Peyer's patch (tissue), 4 donors: ENCODE measurements at regions not wholly inside any gene's neighbourhood (a gene's known extent, or its start where the extent isn't known, plus 50 kb on each side); places are given as distances from the start of the nearest gene placed in this dataset.
"Not testable (repeated sequence)": the region's sequence is repeated elsewhere in the genome, so short reads cannot be mapped to it uniquely, and the experiment has no call there.

ENCODE experiments used
- DNase-seq, 3 donors: peaks; one replicate each; pipeline ENCODE4 v3.0.0-alpha.2; 2017 to 2019
- H3K27ac ChIP-seq, 4 donors: fragments of 200-600 bp; sonication (generic); one replicate each; pipeline ENCODE4 v1.5.1; 2016 to 2019
- H3K27me3 ChIP-seq, 2 donors: fragments of 200-600 bp; sonication (generic); one replicate each; pipeline ENCODE4 v1.5.1; 2019
- H3K36me3 ChIP-seq, 3 donors: fragments of 200-600 bp; sonication (generic); one replicate each; pipeline ENCODE4 v1.5.1; 2016 to 2019
- H3K4me1 ChIP-seq, 4 donors: fragments of 200-600 bp; sonication (generic); one replicate each; pipeline ENCODE4 v1.5.1; 2016 to 2019
- H3K4me3 ChIP-seq, 4 donors: fragments of 200-600 bp; sonication (generic); 1 replicate in 3 of 4; 2 replicates in 1 of 4; pipeline ENCODE4 v1.5.1; 2016 to 2019; ENCODE audit warnings: mild to moderate bottlenecking in 1 of 4
- H3K9me3 ChIP-seq, 4 donors: fragments of 200-600 bp; sonication (generic); one replicate each; pipeline ENCODE4 v1.5.1; 2016 to 2019; ENCODE audit warnings: mild to moderate bottlenecking in 1 of 4
- CTCF ChIP-seq, 6 experiments: fragments of 450-650 bp in 4 of 6; fragments of 200-600 bp in 2 of 6; sonication (generic) in 1 of 6; IDR thresholded peaks; one replicate each; pipeline ENCODE4 v1.5.1; 2017 to 2019; ENCODE audit warnings: antibody characterized with exemption in 6 of 6, mild to moderate bottlenecking in 3 of 6, moderate library complexity in 1 of 6
- POLR2A ChIP-seq, 2 donors: fragments of 450-650 bp; IDR thresholded peaks; one replicate each; pipeline ENCODE4 v1.5.1; 2017; ENCODE audit warnings: antibody characterized with exemption in 2 of 2, mild to moderate bottlenecking in 2 of 2, moderate library complexity in 2 of 2

- Histone ChIP-seq H3K4me3 (no peak overlapping the region), H3K9me3 (no peaks in the 10 kb centered on the region), H3K27me3 (no peaks in the 10 kb centered on the region), H3K27ac (no peak overlapping the region), H3K4me1 (no peaks in the 10 kb centered on the region), H3K36me3 (no peaks in the 10 kb centered on the region)
- no peak for DNase-seq
- TF ChIP-seq POLR2A (IDR thresholded peaks at IDR 0.05) (no peak), CTCF (IDR thresholded peaks at IDR 0.05) (no peak)
These were observed 378.7 kb upstream of the ATP11B start for GRCh38 chr3:182414586-182414985.

GRCh38 chr3:182420741-182421140 lies 372.6 kb upstream of the ATP11B start:
- no peak for DNase-seq
- no peaks in the 10 kb centered on the region for H3K4me1 ChIP-seq
- H3K27me3 ChIP-seq: no peaks in the 10 kb centered on the region
- no peak overlapping the region for H3K27ac ChIP-seq
- TF ChIP-seq CTCF (IDR thresholded peaks at IDR 0.05) (no peak), POLR2A (IDR thresholded peaks at IDR 0.05) (no peak)
- H3K9me3 ChIP-seq: no peaks in the 10 kb centered on the region
- H3K36me3 ChIP-seq: no peaks in the 10 kb centered on the region
- no peak overlapping the region for H3K4me3 ChIP-seq

GRCh38 chr3:182424006-182424405 lies 369.3 kb upstream of the ATP11B start:
- Histone ChIP-seq H3K36me3 (no peaks in the 10 kb centered on the region), H3K4me1 (no peaks in the 10 kb centered on the region), H3K9me3 (no peaks in the 10 kb centered on the region), H3K27ac (no peak overlapping the region), H3K27me3 (no peaks in the 10 kb centered on the region), H3K4me3 (no peak overlapping the region)
- TF ChIP-seq CTCF (IDR thresholded peaks at IDR 0.05) (no peak), POLR2A (IDR thresholded peaks at IDR 0.05) (no peak)
- DNase-seq: no peak

- DNase-seq, H3K27me3 ChIP-seq, H3K4me3 ChIP-seq, H3K36me3 ChIP-seq, H3K4me1 ChIP-seq, H3K9me3 ChIP-seq, H3K27ac ChIP-seq: not testable (repeated sequence)
These were observed 367.2 kb upstream of the ATP11B start for GRCh38 chr3:182425926-182426718.

GRCh38 chr3:182431972-182432371 lies 361.3 kb upstream of the ATP11B start:
- not testable (repeated sequence) for H3K9me3 ChIP-seq, H3K4me1 ChIP-seq, H3K27me3 ChIP-seq, H3K4me3 ChIP-seq, H3K36me3 ChIP-seq, H3K27ac ChIP-seq, DNase-seq

GRCh38 chr3:182435860-182436259 lies 357.4 kb upstream of the ATP11B start:
- Histone ChIP-seq H3K4me1 (no peaks in the 10 kb centered on the region), H3K36me3 (no peaks in the 10 kb centered on the region), H3K9me3 (no peaks in the 10 kb centered on the region), H3K4me3 (no peak overlapping the region), H3K27ac (no peak overlapping the region), H3K27me3 (no peaks in the 10 kb centered on the region)
- DNase-seq: no peak
- no peak for TF ChIP-seq CTCF (IDR thresholded peaks at IDR 0.05)
- TF ChIP-seq POLR2A (IDR thresholded peaks at IDR 0.05): no peak

GRCh38 chr3:182436547-182436946 lies 356.8 kb upstream of the ATP11B start:
- Histone ChIP-seq H3K27ac (no peak overlapping the region), H3K4me1 (no peaks in the 10 kb centered on the region), H3K36me3 (no peaks in the 10 kb centered on the region), H3K27me3 (no peaks in the 10 kb centered on the region), H3K9me3 (no peaks in the 10 kb centered on the region), H3K4me3 (no peak overlapping the region)
- no peak for DNase-seq
- no peak for TF ChIP-seq POLR2A (IDR thresholded peaks at IDR 0.05)
